NCI-H460 (cell line): ENCODE measurements at regions not wholly inside any gene's neighbourhood (a gene's known extent, or its start where the extent isn't known, plus 50 kb on each side); places are given as distances from the start of the nearest gene placed in this dataset.

Experiments used
- DNase-seq: peaks from one replicate; pipeline ENCODE4 v3.0.0-alpha.2; 2016; ENCODE audit warnings: low read depth; ENCODE audit errors: extremely low read depth

DNA sequence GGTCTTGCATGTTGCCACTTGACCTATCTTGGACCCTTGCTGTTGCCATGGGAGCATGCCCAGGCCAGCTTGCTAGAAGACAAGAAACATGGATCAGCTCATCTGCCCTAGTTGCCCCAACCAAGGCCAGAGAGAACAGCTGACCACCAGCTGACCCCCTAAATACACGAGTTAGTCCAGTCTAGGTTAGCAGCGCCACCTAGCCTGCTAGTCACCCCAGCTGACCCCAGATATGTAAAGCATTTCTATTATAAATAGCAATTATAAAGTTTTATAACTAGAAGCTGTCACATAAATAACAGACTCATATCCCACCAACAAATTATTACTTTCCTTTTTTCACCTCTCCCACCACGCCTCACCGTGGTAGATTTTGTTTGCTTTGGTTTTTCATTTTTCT lies 387.8 kb downstream of the RASEF start:
- DNase-seq: no peak

DNA sequence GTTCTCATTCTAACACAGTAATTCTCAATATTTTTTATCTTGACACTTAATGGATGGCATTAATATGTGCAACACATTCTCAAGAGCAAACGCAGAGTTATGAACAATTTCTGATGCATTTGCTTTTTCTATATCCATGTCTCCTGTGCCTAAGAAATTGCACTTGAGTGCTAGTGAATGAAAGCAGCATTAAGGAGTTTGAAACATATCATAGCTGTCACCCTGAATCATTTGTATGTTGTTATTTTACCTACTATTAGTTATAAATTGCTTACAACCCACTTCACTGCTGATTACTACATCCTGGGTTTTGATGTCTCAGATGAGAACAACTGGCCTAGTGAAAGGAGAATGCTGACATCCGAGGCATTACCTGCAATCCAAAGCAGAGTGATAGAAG lies 387.3 kb downstream of the RASEF start:
- DNase-seq: no peak

DNA sequence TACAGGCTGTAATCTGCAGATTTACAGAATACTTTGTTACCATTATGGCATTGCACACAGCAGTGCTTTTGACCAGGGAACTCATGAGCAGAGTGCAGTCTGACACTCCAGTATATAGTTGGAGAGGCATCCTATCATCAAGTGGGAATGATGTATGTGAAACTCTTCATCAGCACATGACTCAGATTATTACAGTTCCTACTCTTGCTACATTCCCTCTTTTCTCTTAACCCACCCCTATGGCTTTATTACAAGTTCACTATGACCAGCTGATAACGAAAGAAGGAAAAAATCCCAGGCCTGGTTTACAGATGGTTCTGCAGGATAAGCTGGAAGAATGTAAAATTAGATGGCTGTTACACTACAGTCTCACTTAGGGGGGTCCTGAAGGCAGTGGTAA lies 385.9 kb downstream of the RASEF start:
- no peak for DNase-seq

DNA sequence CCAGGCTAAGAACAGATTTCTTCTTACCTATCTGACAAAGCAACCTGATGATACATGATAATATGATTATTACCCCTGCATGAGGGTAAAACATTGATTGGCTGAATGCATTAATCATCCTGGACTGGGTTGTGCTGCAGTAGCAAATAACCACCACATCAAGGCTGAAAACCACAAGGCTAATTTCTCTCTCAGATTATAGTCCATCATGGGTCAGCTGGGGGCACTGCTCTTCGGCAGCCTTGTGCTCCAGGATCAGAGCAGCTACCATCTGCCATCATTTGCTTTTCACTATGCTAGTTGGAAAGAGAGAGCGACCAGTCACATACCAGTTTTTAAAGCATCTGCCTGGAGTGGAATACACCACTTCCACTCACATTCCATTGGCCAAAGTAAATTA lies 383.5 kb downstream of the RASEF start:
- DNase-seq: no peak

DNA sequence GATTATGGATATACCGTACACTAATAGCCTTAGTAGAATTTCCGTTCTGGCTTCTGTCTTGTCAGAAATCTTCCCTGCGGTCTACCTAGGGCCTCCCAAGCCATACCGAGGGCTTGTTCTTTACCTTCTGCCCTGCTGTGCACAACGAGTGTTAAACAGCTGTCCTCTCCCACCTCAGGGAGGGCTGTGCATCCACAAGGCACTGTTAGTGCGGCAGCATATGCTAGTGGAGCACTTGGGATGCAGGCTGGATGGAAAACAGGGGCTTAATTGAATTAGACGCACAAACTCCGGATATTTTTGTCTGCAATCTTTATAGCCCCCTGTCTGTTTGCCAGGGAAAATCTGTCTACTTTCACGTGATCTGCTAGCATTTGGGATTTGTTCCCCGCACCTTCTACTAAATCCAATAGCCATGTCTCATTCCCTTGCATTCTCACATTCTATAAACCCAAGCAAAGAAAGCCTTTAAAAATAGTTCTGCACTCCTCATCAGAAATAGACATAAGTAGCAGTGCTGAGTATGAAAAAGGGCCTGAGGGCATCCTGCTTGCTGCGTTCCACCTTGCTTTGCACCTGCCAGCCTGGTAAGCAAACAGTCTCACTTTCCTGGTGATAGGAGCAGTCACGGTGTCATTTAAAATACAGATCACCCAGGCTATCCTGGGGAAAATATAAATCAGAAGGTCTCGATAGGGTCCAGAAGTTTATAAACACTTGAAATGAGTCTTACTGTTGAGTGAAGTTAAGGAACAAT lies 382.6 kb downstream of the RASEF start:
- DNase-seq: no peak

DNA sequence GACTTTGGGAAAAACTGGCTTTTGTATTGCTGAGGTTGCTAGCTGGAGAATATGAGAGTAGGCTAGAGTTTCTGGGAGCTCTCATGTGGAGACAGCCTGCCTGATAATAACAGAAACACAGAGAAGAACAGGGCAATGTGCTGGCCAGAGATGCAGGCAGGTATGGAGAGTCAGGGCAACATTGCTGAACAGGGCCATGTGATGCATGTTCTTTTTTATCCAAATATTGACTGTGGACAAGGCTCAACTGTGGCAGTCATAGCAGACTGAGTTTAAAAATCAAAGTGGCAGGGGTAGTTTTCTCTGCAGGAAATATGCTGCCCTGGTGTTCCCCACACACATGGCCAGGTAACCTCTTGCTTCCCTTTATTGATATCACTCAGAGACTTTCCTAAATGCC lies 381.1 kb downstream of the RASEF start:
- no peak for DNase-seq

DNA sequence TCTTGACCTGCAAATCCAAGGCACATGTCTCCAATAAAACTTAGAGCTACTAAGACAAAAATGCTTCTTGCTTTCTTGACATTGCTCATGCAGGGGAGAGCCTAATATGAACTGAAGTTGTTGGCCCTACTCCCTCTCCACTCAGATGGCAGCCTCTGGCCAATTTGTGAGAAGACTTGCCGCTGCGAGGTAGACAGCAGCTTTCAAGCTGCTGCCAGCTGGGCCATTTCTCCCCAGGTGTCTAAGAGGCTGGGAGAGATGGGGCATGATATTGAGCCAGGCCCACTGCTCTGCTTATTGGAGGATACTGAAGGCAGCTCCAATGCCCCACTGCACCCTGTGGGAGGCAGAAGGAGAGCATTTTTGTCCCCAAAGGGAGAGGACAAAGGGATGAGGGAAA lies 380.5 kb downstream of the RASEF start:
- DNase-seq: no peak

DNA sequence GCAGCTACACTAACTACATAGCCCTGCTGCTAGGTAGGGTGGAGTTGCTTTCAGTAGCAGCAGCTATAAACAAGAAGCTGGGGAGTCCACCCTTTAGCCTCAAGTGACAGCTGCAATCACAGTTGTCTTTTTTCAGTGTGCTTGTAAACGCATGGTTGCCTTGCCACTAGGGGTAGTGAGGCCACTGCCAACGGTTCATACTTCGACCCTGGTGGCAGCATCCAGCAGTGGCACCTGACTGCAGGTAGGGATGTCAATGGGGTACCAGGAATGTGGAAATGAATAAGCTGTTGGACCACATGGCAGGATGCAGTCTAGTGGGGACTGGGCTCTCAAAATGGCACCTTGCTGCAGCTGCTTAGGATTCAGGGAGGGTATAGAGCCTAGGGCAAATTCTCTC lies 367.2 kb downstream of the RASEF start:
- no peak for DNase-seq

DNA sequence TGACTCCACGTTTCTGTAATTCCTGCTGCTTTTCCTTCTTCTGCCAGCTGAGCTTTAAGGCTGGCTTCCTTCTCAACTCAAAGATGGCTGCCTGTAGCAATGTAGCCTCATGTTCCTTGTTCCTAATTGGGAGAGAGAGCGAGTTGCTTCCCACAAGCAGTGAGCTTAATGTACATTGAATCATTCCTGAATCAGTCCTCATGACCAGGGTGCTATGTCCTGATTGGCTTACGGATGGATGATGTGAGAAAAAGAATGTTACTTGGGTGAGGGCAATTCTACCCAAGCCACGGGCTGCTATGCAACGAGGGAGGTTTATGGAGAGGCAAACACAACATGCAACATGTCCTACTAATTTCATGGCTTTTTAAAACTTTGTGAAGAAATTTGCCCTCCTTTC lies 356.2 kb downstream of the RASEF start:
- no peak for DNase-seq

DNA sequence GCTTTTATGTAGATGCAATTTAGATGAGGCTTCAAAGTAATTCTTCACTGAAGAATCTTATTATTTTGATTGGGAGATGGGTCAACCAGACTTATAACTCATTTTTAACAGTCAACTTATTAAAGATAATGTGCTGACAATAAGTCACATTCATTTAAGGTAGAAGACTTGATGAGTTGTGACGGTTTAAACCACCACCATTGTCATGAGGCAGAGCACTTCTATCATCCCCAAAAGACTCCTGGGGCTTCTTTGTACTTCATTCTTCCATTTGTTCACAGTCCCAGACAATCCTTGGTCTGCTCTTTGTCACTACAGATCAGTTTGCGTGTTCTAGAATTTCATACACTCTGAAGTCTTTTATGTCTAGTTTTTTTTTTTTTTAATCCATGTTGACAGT lies 346.1 kb downstream of the RASEF start:
- no peak for DNase-seq

DNA sequence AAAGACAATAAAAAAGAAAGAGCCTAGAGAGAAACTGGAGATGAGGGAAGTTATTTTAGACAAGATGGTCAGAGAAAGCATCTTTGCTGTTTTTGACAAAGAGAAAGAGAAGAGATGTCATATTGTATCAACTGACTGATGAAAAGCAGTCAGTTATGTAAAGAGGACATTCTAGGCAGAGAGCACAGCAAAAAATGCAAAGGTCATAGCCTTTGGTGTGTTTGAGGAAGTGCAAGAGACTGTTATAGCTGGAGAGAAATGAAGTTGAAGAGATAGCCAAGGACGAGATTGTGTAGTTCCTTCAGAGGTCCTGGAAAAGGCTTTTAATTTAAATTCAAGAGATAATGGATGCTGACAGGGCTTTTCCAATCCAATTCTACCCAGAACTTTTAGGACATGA lies 342.4 kb downstream of the RASEF start:
- DNase-seq: no peak

DNA sequence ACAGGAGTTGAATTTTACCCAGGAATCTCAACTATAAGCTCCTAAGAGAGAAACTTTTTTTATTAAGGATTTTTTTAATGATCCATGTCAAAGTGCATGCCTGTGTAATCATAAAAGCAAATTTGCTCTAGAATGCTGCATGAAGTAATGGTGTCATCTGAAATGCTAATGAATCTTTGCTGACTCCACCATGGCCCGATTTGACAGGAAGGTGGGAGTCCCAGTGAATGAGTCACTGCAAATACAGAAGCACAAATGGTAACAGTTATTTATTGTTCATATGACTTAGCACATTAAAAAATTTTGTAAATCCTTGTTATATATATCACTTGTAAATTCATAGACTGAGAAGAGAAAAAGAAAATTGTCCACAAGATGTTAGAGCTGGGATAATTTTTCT lies 341.3 kb downstream of the RASEF start:
- no peak for DNase-seq

DNA sequence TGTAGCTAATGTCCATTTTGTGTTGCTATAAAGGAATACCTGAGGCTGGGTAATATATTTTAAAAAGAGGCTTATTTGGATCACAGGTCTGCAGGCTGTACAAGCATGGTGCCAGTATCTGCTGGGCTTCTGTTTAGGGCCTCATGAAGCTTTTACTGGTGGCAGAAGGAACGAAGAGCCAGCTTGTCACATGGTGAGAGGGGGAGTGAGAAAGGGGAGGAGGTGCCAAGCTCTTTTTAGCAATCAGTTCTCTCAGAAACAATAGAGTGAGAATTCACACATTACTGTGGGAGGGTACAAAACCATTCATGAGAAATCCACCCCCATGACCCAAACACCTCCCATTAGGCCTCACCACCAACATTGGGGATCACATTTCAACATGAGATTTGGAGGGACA lies 340.9 kb downstream of the RASEF start:
- DNase-seq: no peak

DNA sequence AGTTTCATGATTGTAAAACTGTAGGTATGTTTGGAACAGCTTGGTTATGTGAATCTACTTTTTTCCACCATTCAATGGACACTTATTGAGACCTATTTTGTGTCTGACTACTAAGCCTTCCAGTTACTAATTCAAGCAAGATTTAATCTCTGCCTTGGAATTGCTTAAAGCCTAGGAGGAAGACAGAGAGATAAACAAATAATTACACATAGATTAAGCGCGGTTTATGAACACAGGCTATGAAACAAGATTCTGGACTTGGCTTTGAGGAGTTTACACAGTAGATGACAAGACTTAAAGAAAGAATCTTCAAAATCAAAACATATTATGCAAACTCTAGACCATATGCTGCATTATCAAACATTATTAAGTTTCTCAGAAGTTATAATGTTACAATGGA lies 340.4 kb downstream of the RASEF start:
- DNase-seq: no peak

DNA sequence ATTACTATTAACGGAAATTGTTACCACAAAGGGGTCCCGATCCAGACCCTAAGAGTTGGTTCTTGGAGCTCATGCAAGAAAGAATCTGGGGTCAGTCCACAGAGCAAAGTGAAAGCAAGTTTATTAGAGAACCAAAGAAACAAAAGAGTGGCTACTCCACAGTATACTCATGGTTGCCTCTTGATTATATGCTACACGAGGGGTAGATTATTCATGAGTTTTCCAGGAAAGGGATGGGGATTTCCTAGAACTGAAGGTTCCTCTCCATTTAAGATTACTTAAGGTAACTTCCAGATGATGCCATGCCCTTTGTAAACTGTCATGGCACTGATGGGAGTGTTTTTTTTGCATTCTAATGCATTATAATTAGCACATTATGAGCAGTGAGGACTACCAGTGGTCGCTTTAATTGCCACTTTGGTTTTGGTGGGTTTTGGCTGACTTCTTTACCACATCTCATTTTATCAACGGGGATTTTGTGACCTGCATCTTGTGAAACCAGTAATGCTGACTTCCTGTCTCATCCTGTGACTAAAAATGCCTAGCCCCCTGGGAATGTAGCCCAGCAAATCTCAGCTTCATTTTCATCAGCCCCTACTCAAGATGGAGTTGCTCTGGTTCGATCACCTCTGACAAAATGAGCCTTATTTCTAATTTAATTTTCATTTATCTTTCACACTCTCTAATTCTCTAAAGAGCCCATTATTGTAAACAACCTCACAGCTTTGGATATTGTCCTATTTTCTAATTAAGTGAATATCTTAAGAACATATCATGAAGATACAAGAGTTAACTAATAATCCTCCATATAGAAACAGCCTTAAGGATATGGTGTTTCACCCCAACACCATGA lies 336.3 kb downstream of the RASEF start:
- no peak for DNase-seq

DNA sequence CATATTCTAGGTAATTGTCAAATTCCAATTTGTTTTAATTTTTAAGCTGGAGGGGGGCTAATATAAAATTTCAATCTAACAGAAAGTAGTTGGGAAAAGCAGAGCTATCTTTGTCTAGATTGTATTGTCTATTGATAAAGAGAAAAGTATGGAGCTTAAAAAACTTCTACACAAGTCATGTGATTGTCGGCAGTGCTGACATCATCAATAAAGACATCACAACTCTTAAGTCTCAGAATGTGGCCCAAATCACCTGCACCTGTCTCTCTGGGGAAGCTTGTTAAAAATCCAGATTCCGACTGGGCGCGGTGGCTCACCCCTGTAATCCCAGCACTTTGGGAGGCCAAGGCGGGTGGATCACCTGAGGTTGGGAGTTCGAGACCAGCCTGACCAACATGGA lies 333.8 kb downstream of the RASEF start:
- DNase-seq: no peak

DNA sequence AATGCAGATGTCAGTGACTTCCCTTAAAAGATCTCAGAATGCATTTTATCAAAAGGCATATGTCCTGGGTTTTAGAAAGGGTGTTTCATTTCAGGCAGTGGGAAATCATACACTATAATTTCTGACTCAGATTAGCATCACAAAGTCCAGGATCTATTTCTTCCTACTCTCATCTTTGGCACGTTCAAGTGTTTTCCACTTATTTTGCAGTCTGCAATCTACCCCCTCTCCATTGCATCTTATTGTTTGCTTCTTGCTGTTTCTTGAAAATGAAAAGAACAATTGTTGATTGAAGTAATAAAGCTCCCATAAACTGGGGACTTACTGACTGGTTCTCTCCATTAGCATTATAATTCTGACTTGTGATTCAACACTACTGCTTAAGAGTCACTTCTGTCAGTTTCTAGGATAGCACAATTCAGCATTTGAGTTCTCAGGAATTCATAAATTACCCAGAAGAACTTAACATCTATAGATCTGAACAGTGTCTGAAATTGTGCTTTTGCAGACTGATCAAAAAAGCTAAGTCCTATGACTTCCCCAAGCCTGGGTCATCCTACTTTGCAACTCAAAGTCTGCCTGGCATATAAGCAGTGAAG lies 332.9 kb downstream of the RASEF start:
- DNase-seq: no peak

DNA sequence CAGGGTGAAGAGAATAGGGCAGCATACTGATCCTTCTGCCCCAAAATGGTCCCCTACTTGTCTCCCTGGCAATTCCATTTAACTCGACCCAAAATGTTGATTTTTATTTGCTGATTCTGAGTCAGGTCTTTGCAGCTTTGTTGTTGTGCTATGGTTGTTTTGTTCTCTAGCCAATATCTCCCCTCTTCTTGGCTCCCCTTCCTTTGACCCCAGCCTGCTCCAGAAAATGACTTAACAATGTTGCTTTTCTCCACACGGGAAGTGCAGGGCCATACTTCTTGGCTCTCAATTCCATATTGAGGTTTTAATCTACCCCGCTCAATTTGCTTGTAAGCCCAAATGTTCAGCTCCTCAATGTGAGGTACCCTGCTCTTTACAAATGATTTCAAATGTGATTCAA lies 330.0 kb downstream of the RASEF start:
- DNase-seq: no peak

DNA sequence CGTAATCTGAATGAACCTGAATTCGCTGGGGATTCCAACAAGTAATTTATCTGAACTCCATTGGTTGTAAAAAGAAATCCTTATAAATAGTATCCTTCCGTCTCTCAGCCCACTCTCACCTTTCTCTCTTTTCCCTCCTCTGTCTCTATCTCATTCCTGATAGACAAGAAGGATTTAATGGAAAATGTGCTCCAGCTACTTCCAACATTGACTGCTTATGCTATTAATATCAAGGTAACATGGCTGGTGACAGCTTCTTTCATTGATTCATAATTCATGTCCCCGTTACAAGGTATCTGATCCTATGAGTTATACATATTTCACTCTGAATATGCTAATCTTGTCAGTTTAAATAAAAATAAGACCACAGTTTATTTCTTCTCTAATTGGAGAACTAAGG lies 326.8 kb downstream of the RASEF start:
- no peak for DNase-seq

DNA sequence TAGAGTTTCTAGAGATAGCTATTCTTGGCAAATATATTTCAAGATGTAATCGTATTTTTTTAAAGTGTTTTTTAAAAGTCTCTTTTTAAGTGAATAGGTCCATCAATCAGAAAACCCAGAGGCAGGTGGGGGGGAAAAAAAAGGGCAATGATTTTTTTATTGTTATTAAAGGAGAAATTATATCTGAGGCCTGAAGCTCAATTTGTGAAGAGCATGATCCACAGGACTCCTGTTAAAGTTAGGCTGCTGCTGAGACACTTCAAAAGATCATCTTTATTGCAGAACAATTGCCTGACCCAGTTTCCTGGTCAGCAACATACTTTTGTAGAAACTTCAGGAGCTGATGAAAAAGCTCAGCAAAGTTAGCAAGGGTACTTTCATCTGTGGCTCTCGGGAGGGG lies 326.2 kb downstream of the RASEF start:
- DNase-seq: no peak

DNA sequence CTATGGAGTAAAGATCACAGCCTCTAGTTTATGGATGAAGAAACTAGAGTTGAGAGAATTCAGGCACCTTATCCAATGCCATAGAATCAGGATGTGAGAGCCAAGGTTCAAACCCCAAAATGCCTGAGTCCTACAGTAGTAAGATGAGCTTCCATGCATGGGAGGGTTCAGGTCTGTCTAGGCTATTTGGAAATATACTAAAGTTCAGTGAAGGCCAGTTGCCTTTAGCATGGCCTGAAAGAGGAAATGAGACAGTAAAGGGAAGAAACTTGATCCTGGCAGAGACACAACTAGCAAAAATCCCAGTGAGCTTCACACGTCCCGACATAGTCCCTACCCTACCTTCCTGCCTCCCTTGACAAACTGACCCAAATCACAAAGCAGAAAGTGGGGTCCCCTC lies 317.0 kb downstream of the RASEF start:
- DNase-seq: no peak

DNA sequence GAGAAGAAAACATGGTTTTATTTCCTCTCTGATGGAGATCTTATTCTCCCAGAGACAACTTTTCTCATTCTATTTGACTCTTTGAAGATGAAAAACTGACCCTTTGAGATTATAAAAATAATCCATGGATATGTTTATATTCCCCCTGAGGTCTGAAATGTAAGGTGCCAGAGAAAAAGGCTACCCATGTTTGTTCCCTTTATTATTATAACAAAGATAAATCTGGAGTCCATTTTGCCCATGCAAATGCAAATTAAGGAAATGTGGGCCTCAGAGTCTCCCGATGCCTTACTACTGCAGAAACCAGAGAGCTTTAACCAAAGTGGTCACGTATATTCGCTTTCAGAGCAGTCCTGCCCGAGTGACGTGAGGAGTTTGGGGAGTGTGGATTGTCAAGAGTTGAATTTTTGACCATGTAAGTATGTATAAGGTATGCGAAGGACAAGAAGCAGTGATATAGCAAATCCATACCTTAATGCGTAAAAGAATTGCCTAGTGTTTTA lies 312.5 kb downstream of the RASEF start:
- no peak for DNase-seq
